Keratinocyte (primary cell): ENCODE measurements at regions not wholly inside any gene's neighbourhood (a gene's known extent, or its start where the extent isn't known, plus 50 kb on each side); places are given as distances from the start of the nearest gene placed in this dataset.

Experiments used
- CTCF ChIP-seq, 3 experiments: IDR thresholded peaks in 1 of 3; conservative IDR thresholded peaks in 1 of 3; optimal IDR thresholded peaks in 1 of 3; 2 replicates in 2 of 3; 3 replicates in 1 of 3; pipeline versions ENCODE3 to v1.5.1; 2011; ENCODE audit warnings: low read length in 3 of 3, mild to moderate bottlenecking in 3 of 3, moderate library complexity in 2 of 3, control low read depth in 1 of 3, inconsistent platforms in 1 of 3; ENCODE audit not compliant: insufficient read depth in 2 of 3; ENCODE audit errors: extremely low read depth in 1 of 3
- EZH2 ChIP-seq: IDR thresholded peaks from one replicate; pipeline ENCODE4 v1.6.1; 2012; ENCODE audit warnings: inconsistent platforms, mild to moderate bottlenecking, low read length, moderate library complexity

GRCh38 chr2:150917961-150918713 is 343.5 kb downstream of the RBM43 start:
- TF ChIP-seq CTCF (optimal IDR thresholded peaks at IDR 0.05 in 1 of 3, IDR thresholded peaks at IDR 0.05 in 1 of 3, conservative IDR thresholded peaks at IDR 0.05 in 1 of 3; ENCODE audit: extremely low read depth in 1 of 3, insufficient read depth in 2 of 3, low read length in 3 of 3) (no peak), EZH2 (no peak)
